ENCODE measurements at regions not wholly inside any gene's neighbourhood (a gene's known extent, or its start where the extent isn't known, plus 50 kb on each side); places are given as distances from the start of the nearest gene placed in this dataset.

DNA sequence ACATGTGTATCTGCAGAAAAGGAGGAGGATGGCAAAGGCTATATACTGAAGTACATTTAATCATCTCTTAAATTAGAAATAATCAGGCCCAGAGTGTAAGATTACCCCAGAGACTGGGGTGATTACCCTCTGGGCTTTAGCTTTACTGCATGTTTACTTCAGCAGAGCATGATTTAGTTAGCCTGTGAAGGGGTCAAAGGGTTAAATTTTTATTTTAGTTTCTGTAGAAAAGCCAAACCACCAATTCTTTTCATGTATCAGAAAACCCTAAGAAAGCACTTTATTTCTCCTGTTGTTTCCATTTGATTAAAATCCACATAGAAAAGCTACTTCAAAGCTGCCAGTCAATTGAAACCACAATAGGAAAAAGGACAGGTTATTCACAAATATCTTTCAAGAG lies 101.5 kb upstream of the LSM8 start:
- DNase-seq, result no peak

DNA sequence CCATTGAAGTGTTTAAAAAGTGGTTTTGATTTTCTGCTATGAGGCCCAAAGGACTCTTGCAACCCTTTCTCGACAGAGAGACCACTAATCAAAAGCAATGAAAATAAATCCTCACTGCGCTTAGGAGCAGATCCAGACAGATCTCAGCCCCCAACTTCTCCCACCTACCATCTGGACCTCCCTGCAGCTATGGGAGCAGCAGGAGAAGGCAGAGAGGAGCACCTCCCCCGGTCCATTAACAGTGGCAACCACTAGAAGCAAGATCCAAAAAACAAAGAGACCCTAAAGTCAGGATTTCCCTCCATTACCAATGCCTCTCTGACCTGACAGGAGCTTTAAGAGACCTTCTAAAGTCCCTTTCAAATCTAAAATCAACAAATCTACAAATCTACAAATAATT lies 99.0 kb upstream of the LSM8 start:
- DNase-seq, result no peak

DNA sequence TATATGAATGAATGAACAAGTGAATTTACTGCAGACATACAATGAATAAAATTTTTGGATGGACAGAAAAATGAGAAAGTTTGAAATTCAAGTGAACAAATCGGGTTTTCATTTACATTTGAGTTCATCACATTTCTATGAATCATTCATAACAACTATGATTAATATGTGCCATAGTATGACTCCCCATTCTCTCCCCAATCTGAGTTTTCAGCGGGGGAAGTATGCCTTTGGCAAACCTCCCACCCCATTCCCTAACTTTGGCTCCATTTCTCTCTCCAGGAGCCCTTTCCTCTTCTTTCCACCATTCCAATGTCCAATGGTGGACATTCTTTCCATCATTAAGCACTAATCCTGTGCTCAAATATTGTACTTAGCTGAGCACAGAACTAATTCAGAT lies 96.8 kb upstream of the LSM8 start:
- DNase-seq, result no peak

DNA sequence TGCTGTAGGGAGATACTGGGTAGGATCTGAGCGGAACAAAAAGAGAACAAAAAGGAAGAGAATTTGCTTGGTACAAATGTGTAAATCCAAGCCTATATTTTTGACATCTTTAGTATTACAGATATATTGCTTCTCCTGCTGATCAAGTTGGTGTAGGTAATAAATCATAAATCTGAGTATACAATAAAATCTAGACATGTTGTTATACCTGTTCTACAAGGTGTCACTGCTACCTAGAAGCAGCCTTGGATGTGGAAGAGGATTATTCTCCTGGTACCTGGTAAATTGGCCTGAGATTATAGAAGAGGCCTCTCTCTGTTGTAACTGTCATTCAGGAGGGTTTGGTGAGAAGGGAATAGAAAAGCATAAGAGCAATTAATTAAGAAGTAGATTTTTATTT lies 89.9 kb upstream of the LSM8 start:
- DNase-seq, result no peak

DNA sequence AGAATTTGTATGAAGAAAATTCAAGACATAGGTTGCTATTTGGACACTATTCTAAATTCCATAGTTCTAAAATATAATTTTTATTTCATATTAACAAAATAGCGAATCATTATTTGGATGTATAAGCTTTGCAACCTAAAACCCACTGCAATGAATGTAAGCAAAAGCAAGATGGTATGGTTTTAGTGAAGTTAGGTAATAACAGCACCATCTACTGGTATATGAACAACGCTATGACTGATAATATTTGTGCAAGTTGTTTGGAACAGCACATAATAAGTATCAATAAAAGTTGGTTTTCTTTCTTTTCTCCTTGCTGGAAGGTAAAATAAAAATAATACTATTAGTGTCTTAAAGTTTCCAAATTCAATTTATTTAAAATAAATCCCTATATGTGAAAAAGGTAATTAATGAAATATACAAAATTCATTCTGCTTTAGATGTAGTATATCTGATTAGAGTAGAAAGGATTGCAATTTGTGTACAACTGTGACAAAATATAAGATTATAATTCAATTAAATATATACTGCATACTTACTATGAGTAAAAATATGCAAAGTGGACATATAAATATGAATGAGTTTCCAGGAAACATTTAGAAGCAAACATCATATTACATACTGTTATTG lies 79.0 kb upstream of the LSM8 start:
- peak; percentile 8 for DNase-seq

DNA sequence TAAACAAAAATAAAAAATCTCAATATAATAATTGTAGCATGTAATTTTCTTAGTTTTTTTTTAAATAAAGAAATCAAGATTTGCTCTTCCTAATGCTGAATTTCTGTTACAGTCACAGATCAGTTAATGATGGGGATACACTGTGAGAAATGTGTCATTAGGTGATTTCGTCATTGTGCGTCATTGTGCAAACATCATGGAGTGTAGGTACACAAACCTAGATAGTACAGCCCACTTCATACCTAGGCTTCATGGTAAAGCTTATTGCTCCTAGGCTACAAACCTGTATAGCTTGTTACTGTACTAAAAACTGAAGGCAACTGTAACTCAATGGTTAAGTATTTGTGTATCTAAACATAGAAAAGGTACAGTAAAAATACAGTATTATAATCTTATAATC lies 74.4 kb upstream of the LSM8 start:
- no peak for DNase-seq

DNA sequence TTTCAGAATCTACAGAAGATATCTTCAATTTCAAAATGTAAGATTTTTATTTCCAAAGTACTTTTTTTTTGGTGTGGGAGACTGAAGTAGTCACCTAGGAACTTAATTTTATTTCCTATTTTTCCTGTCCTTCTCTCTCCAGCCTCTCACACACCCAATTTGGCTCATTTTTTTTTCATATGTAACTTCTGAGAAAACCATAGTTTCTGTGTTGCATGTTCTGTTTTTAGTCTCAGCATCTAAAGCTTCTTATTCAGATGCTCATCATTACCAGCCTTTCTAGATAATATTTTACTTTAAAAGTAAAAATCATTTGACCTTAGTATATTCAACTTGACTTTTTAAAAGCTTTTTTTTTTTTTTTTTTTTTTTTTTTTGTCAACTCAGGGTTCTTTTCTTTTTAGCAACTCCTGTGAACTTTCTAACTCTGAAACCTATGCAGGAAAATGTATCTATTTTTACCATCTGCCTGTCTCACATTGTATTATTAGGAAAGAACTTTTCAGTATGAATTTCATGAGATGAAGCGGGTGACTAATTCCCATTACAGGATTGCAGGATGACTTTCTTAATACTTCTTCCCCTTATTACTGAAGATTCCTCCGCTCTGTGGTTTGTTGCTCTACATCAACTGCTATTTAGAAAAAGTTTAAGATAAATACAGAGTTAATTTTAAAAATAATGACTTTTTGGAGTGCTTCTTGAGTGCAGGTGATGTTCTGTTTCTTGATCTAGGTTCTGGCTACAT lies 73.6 kb upstream of the LSM8 start:
- no peak for DNase-seq

DNA sequence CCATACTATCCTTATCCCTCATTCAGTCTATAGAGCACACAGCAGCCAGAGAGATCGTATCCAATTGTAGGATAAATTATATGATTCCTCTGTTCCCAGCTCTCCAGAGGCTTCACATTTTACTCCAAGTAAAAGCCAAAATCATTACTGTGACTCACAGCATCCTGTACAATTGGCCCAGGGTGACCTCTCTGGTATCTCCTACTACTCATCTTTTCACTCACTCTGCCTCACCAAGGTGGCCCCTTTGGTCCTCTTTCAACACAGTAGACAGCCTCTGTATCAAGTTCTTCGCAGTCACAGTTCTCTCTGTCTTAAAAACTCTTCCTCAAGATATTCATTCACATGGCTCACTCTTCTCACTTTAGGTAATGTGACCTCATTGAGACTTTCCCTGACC lies 72.6 kb upstream of the LSM8 start:
- no peak for DNase-seq

DNA sequence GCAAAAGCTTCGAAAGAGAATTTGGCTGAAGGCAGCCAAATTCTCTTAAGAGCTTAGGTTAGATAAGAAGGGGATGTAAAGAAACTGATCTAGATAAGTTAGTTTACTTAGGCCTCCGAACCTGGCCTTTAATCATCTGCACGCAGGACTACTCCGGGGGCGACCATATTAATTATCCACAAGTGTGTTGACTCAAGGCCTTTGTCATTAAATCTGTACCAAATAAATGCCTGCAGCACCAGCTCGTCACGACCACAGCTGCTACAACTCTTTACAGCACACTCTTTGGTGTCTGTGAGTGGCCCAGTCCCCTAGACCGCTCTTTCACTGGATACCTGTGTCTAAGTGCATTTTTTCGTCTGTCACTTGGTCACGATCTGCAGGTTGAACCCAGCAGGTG lies 69.8 kb upstream of the LSM8 start:
- no peak for DNase-seq

DNA sequence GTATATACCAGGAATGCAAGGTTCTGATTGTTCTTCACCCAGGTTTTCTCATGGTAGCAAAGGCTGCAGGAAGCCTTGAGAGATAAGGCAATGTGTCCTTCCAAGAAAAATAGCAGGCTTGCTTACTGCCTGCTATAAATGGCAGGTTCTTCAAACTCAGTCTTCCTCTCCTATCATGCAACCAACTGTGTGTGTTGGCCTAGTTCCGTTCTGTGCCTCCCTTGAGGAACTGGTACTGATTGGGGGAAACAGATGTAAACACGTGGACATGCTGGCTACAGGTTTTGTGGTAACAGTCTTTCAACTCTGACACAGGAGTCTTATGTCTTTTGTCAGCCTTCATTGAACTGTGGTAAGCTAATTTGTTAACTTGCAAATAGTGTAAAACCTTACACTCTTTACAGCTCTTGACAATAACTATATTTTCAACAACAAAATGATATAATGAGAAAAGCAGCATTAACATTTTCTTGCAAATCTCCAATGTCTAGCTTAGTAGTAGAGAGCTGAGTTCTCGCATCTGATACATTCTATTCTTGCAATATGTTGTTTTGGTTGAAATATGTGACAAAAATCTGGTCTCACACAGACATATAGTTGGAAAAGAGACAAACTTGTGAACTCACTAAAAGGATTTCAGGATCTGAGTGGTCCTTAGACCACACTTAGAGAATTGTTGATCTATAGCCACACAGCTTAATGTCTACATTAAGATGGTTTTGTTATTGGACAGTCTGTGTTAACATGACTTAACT lies 54.7 kb upstream of the LSM8 start:
- DNase-seq, result no peak

DNA sequence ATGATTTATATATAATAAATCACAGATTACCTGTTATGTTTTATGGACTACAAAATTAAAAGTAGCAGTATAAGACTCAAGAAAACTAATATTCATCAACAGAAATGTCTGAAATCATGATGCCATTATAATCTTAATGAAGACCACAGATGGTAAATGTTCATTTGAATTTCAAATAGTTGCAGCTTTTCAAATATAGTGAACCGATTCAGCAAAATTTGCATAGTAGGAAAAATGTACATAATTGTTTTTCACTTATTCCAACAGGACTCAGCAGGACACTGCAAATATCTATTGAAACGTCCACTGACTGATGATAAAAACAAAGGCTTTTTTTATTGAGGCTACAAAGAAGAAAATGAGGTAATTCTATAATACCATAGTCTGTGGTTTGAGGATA lies 51.2 kb upstream of the LSM8 start:
- DNase-seq, result no peak
